ENCODE measurements at regions not wholly inside any gene's neighbourhood (a gene's known extent, or its start where the extent isn't known, plus 50 kb on each side); places are given as distances from the start of the nearest gene placed in this dataset.

GRCh38 chrX:146363919-146364318 is 445.7 kb upstream of the CXorf51B start:
- ChIA-PET POLR2A (no interaction called here), CTCF (ENCODE audit: low intra/inter-chr PET ratio) (no interaction called here)
- intact Hi-C loops (cut with micrococcal nuclease) = no loop called here
- H4K20me1 ChIP-seq (replicated peaks; ENCODE audit: control insufficient read depth, insufficient read depth, low read length) = no peaks in the 10 kb centered on the region
- no TSS peak for BruUV-seq (replicated peaks)
- in situ Hi-C loops (cut with MboI) = no loop called here
- DNase-seq (ENCODE audit: extremely low read depth in 1 of 4, low spot score in 3 of 4) (no peak), FAIRE-seq (no peak), ATAC-seq (no peak)
- H3K9me3 ChIP-seq (replicated peaks; ENCODE audit: control insufficient read depth, insufficient read depth, low read depth, low read length) = no peaks in the 10 kb centered on the region
- H3K36me3 ChIP-seq (ENCODE audit: control insufficient read depth, insufficient read depth, low read length) = no peaks in the 10 kb centered on the region
- H2AFZ ChIP-seq (ENCODE audit: low read depth, low read length) = no peak overlapping the region
- H3K4me1 ChIP-seq (replicated peaks in 1 of 2; ENCODE audit: control insufficient read depth in 2 of 2, insufficient read depth in 2 of 2, low read length in 2 of 2) = no peaks in the 10 kb centered on the region
- H3K79me2 ChIP-seq (ENCODE audit: control insufficient read depth, insufficient read depth, low read length) = no peaks in the 10 kb centered on the region
- H3K27ac ChIP-seq (ENCODE audit: extremely low read depth, low read depth, low read length) = no peak overlapping the region
- H3K4me3 ChIP-seq = no peak overlapping the region
- H3K9me1 ChIP-seq (ENCODE audit: control insufficient read depth, insufficient read depth, low read length) = no peaks in the 10 kb centered on the region
- H3K27me3 ChIP-seq (ENCODE audit: control insufficient read depth in 2 of 2, insufficient read depth in 2 of 2, low read length in 2 of 2) = no peaks in the 10 kb centered on the region
- WGBS (ENCODE audit: insufficient coverage, low coverage, missing lambda C conversion rate) = 0% methylated on average over 3 of the region's 4 CpGs
- no peak overlapping the region for H3K9ac ChIP-seq (ENCODE audit: insufficient read depth in 1 of 2, low read depth in 2 of 2, low read length in 2 of 2)
- no peak overlapping the region for H3K4me2 ChIP-seq (ENCODE audit: insufficient read depth, low read length)
- TF ChIP-seq GTF2B (IDR thresholded peaks at IDR 0.05; ENCODE audit: extremely low read depth, insufficient read length) = no peak
- no peak for TF ChIP-seq RB1 (IDR thresholded peaks at IDR 0.05; ENCODE audit: low read depth)
- TF ChIP-seq ZNF277 (CRISPR knock-in tag; IDR thresholded peaks at IDR 0.05; ENCODE audit: borderline replicate concordance) = no peak
- no peak for TF ChIP-seq ZBTB7A (IDR thresholded peaks at IDR 0.05; ENCODE audit: borderline replicate concordance, control insufficient read depth, low read depth, low read length)
- no peak for TF ChIP-seq HDAC6 (IDR thresholded peaks at IDR 0.05; ENCODE audit: low read depth, low read length)
- no peak for TF ChIP-seq EP300 (IDR thresholded peaks at IDR 0.05; ENCODE audit: low read length)
- no peak for TF ChIP-seq E4F1 (CRISPR knock-in tag; IDR thresholded peaks at IDR 0.05; ENCODE audit: borderline replicate concordance)
- TF ChIP-seq MCM2 (IDR thresholded peaks at IDR 0.05; ENCODE audit: low read depth) = no peak
- TF ChIP-seq ATF3 (IDR thresholded peaks at IDR 0.05) = no peak
- no peak for TF ChIP-seq ATF3 (CRISPR knock-in tag; conservative IDR thresholded peaks at IDR 0.05)
- no peak for TF ChIP-seq SIN3B (IDR thresholded peaks at IDR 0.05; ENCODE audit: low read depth)
- TF ChIP-seq PKNOX1 (IDR thresholded peaks at IDR 0.05) = no peak
- TF ChIP-seq XRCC5 (IDR thresholded peaks at IDR 0.05; ENCODE audit: low read depth, low read length) = no peak
- TF ChIP-seq HES1 (IDR thresholded peaks at IDR 0.05; ENCODE audit: low read depth) = no peak
- no peak for TF ChIP-seq IRF9 (tag; IDR thresholded peaks at IDR 0.05)

Data from K562 (cell line).